SK-N-MC (cell line): ENCODE measurements at regions not wholly inside any gene's neighbourhood (a gene's known extent, or its start where the extent isn't known, plus 50 kb on each side); places are given as distances from the start of the nearest gene placed in this dataset.

Experiments
- DNase-seq: peaks from one replicate; pipeline ENCODE4 v3.0.0-alpha.2; 2011; ENCODE audit warnings: low read depth, low spot score
- H3K27ac ChIP-seq: fragments of 200-600 bp; sonication (generic); 2 replicates; pipeline ENCODE4 v1.5.1; 2016; ENCODE audit warnings: mixed run types
- H3K36me3 ChIP-seq: fragments of 200-600 bp; sonication (generic); 2 replicates; pipeline ENCODE4 v1.6.1; 2017; ENCODE audit warnings: antibody characterized with exemption, low read length, mixed read lengths; ENCODE audit not compliant: insufficient read depth
- H3K4me3 ChIP-seq: fragments of 200-600 bp; sonication (generic); 2 replicates; pipeline ENCODE4 v1.5.1; 2016
- H3K9ac ChIP-seq: fragments of 200-600 bp; sonication (generic); 2 replicates; pipeline ENCODE4 v1.8.0; 2017; ENCODE audit warnings: mixed run types, mixed read lengths; ENCODE audit not compliant: insufficient read length
- H3K9me3 ChIP-seq: fragments of 200-600 bp; sonication (generic); 2 replicates; pipeline ENCODE4 v1.6.1; 2017; ENCODE audit warnings: low read depth, mild to moderate bottlenecking, antibody characterized with exemption, low read length, moderate library complexity, mixed read lengths
- EZH2 ChIP-seq: fragments of 200-600 bp; sonication (generic); IDR thresholded peaks from one replicate; pipeline ENCODE4 v1.6.1; 2017; ENCODE audit warnings: antibody characterized with exemption
- FOXP2 ChIP-seq: optimal IDR thresholded peaks from 2 replicates; pipeline ENCODE3; 2011; ENCODE audit warnings: mild to moderate bottlenecking, moderate library complexity; ENCODE audit not compliant: insufficient read depth; ENCODE audit errors: extremely low read length, control extremely low read depth
- POLR2AphosphoS5 ChIP-seq: IDR thresholded peaks from 2 replicates; pipeline ENCODE4 v1.6.1; 2012; ENCODE audit warnings: mild to moderate bottlenecking, low read depth, low read length, borderline replicate concordance

DNA sequence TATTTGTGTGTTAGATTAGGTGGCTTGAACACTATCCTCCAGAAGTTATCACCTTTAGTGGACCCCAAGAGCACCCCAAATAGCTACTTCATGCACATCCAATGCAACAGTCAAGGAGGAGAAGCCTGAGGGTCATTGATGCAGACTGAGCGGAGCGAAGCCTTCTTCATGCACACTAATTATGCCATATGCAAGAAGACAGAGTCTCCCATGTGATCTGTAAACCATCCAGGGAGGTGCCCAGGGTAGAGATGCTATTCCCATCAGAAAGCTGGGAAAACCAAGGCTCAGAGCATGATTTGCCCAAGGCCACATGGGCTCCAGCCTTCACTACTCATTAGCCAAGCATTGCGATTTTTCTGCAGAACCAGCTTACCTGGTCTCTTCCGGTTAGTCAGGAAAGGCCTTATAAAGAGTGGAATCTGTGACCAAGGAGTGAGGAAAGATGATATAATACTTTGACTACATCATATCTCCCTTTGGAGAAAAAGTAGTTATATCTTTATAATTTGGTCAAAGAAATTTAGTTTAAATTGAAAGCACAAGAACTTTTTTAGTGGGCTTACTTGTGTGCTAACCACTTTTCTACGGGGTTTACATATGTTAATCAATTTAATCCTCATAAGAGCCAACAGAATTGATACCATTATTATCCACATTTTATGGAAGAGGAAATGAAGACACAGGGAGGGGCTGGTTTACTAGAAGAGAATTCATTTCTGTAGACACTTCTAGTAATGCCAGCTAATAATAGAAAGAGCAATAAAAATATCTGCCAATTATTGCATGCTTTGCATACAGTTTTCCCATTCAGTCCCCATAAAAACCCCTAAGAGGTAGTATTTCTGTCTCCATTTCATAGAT, 220.0 kb downstream of the ESM1 start:
- no peak for TF ChIP-seq EZH2

DNA sequence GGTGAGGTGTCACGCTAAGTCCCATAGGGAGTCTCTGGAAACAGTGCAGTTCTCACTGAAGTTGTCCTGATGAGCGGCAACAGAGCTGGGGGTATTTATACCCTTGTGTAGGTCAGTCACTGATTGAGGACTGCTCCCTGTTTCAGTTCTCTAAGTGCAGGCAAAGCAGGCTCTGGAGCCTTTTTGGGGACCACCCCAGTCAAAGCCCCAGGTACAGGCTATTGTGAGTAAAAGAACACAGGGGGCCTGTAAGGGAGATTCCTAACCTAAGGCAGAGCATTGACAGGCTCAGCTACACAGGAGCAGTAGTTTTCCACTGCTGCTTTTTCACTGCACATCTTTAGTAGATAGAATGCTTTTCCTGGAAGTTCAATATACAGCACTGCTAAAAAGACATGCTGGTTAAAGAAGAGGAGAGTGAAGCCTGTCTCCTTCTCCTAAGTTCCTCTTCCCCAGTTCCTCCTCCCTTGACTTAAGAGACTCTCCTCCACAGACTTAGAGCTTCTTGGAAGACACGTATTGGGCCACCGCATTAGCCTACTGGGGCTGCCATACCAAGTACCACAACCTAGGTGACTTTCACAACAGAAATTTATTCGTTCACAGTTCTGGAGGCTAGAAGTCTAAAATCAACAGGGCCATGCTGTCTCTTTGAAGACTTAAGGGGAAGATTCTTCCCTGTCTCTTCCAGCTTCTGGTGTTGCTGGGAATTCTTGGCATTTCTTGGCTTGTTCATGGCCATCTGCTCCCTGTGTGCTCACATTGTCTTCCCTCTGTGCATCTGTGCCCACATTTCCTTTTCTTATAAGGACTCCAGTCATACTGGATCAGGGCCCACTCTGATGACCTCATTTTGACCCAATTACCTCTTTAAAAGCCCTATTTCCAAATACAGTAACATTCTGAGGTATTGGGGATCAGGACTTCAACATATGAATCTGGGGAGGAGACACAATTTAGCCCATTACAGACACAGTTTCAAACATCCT, 221.0 kb downstream of the ESM1 start:
- H3K4me3 ChIP-seq, result no peak overlapping the region
- H3K9me3 ChIP-seq, result no peaks in the 10 kb centered on the region
- TF ChIP-seq FOXP2, result no peak
- TF ChIP-seq POLR2AphosphoS5, result no peak
- no peak for TF ChIP-seq EZH2
- no peaks in the 10 kb centered on the region for H3K36me3 ChIP-seq
- H3K27ac ChIP-seq, result no peak overlapping the region
- H3K9ac ChIP-seq, result no peak overlapping the region
- DNase-seq, result no peak

More for the DNA sequence above, 220.0 kb downstream of the ESM1 start:
- Histone ChIP-seq H3K9ac (no peak overlapping the region), H3K36me3 (no peaks in the 10 kb centered on the region), H3K27ac (no peak overlapping the region), H3K4me3 (no peak overlapping the region), H3K9me3 (no peaks in the 10 kb centered on the region)
- no peak for DNase-seq

DNA sequence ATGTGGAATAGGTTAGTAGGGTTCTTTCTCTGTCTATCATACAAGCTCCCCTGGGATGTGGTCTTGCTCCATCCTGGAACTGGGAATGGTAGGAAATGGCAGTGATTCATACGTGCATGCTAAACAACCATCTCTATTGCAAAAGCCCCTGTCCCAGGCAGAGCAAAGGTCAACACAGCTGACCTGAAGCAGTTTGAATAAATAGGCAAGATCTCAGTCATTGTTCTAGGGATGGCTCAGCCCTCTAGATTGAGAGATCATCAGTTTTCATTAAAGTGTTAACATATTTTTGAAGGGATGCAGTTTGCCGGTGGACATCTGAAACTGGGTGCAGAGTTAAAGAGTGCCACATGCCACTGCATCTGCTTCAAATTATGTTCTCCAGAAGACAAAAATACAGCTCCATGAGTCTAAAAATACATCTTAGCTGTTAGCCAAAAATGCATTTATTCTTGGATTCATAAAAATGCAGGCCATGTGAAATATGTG, 224.1 kb downstream of the ESM1 start:
- no peak overlapping the region for H3K4me3 ChIP-seq
- no peak for DNase-seq
- no peak for TF ChIP-seq EZH2
- TF ChIP-seq POLR2AphosphoS5, result no peak
- no peak for TF ChIP-seq FOXP2
- peak overlapping the region; percentile 19; the same call in 1 of the 2 replicates for H3K27ac ChIP-seq
- no peak overlapping the region for H3K9ac ChIP-seq
- no peaks in the 10 kb centered on the region for H3K9me3 ChIP-seq
- H3K36me3 ChIP-seq, result no peaks in the 10 kb centered on the region

DNA sequence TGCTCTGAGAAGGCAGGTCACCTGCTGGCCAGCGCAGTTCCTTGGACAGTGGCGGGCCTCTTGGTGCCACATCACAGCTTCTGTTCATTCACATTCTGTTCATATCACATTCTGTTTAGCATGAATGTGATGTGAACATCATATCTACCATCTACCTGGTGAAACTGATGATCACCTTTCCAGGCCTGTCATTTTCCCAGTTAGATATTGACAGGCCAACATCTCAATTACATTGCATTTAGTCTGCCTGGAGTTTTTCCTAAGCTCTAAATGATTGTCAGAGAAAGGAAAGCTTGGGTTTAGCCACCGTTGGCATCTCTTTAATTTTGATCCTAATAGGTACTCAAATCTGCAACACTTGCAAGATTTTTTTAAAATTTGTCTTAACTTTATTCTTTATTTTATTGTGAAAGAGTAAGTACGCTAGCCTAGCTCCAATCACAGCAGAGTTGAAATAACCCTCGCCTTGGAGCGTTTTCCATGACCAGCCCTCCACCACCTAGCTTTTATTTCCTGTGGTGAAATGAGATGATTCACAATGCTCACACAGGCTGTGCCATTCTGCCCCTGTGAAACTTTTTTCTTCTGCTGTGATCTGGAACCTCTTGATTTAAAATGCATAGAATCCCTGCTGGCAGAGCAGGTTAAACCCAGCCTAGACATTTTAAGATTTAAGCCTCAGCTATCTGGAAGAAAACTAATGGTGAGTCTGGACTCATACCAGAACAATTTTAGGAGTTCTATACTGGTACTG, 225.0 kb downstream of the ESM1 start:
- Histone ChIP-seq H3K9me3 (no peaks in the 10 kb centered on the region), H3K4me3 (no peak overlapping the region), H3K36me3 (no peaks in the 10 kb centered on the region), H3K9ac (no peak overlapping the region), H3K27ac (peak overlapping the region; percentile 19; the same call in 1 of the 2 replicates)
- no peak for DNase-seq
- TF ChIP-seq FOXP2, result no peak
- TF ChIP-seq EZH2, result no peak
- TF ChIP-seq POLR2AphosphoS5, result no peak

DNA sequence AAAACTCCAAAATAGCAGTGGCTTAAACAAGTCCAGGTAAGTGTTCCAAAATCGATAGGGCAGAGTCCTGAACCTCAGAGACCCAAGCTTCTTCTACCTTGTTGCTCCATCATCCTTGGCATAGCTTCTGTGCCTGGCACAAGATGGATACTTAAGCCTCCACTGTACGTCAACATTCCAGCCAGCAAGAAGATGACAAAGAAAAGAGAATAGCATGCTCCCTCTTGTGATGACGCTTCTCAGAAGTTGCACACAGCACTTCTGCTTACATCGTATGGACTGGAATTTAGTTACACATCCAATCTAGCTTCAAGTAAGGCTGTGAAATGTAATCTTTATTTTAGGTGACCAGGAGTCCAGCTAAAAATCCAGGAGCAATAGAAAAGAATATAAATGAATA, 227.4 kb downstream of the ESM1 start:
- H3K9ac ChIP-seq, result no peak overlapping the region
- no peaks in the 10 kb centered on the region for H3K36me3 ChIP-seq
- no peak overlapping the region for H3K4me3 ChIP-seq
- no peaks in the 10 kb centered on the region for H3K9me3 ChIP-seq
- TF ChIP-seq FOXP2 (no peak), EZH2 (no peak), POLR2AphosphoS5 (no peak)
- no peak for DNase-seq
- no peak overlapping the region for H3K27ac ChIP-seq

DNA sequence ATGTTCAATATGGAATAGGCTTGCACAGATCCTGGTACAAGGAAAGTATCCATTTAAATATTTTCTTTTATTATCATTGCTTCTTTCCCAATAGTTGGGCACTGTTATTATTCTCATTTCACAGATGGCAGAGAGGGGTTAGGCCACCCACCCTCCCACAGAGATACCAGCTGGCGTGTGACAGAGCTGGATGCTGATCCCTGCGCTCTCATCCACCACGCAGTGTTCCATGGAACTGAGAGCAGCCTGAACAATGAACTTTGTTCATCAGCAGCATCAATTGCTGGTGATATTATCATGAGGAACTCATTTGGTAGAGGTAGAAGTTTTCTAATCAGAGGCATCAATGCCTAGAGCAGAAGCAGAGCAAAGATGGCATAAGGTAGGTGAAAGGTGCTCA, 227.9 kb downstream of the ESM1 start:
- Histone ChIP-seq H3K9ac (no peak overlapping the region), H3K9me3 (no peaks in the 10 kb centered on the region), H3K4me3 (no peak overlapping the region), H3K36me3 (no peaks in the 10 kb centered on the region), H3K27ac (no peak overlapping the region)
- no peak for TF ChIP-seq EZH2
- TF ChIP-seq POLR2AphosphoS5, result no peak
- no peak for TF ChIP-seq FOXP2
- DNase-seq, result no peak

DNA sequence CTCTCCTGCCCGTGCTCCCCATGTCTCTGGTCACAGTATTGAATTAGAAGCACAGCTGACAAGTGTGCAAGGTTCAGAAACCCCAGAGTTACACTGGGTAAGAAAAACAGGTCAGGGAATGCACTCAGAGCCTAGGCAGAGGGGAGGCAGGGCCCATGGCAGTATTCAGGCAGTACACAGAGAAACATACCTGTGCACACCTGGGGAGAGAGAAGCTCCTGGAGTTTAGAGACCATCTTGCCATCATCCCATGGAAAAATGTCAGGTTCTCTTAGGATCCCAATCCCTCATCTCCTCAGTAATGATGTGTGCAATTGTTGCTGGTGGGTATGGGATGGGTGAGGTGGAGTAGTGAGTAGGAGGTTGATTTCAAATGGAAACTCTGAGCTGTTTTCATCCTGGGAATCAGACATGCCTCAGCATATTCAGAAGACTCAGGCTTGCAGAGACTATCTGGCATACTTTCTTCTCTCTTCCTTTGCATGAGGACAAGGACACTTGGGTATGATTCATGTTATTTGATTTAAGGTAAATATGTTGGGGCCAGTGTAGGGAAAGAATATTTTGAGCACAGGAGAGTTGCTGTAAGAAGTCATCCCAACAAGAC, 228.5 kb downstream of the ESM1 start:
- no peak for DNase-seq
- no peaks in the 10 kb centered on the region for H3K9me3 ChIP-seq
- TF ChIP-seq FOXP2 (no peak), EZH2 (no peak), POLR2AphosphoS5 (no peak)
- no peak overlapping the region for H3K9ac ChIP-seq
- no peak overlapping the region for H3K27ac ChIP-seq
- no peak overlapping the region for H3K4me3 ChIP-seq
- no peaks in the 10 kb centered on the region for H3K36me3 ChIP-seq

DNA sequence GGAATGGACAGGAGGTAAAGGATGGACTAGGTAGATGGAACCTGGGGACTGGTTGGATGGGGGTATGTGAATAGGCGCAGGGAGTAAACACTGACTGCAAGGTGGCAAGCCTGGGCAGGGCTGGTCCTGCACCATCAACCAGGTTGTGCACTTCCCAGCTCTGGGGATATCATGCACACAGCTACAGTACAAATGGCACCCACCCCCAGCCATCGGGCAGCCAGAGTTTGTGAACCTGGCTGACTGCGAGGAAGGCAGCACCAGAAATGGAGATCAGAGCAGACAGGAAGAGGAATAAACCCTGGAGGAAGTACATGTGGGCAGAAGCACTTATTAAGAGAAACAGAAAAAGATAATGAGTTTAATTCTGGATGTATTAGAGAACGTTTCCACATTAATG, 229.1 kb downstream of the ESM1 start:
- H3K36me3 ChIP-seq, result no peaks in the 10 kb centered on the region
- no peak for DNase-seq
- no peaks in the 10 kb centered on the region for H3K9me3 ChIP-seq
- H3K4me3 ChIP-seq, result no peak overlapping the region
- H3K27ac ChIP-seq, result no peak overlapping the region
- no peak for TF ChIP-seq POLR2AphosphoS5
- no peak overlapping the region for H3K9ac ChIP-seq
